Activated CD8-positive, alpha-beta memory T cell treated with anti-CD3 and anti-CD28 coated beads, Interleukin-2, amount 50 U/mL, for 48 hours (primary cell): ENCODE measurements at regions not wholly inside any gene's neighbourhood (a gene's known extent, or its start where the extent isn't known, plus 50 kb on each side); places are given as distances from the start of the nearest gene placed in this dataset.
"Not testable (repeated sequence)": the region's sequence is repeated elsewhere in the genome, so short reads cannot be mapped to it uniquely, and the experiment has no call there.

Experiments
- DNase-seq: peaks from one replicate; pipeline ENCODE4 v3.0.0-alpha.2; 2020

DNA sequence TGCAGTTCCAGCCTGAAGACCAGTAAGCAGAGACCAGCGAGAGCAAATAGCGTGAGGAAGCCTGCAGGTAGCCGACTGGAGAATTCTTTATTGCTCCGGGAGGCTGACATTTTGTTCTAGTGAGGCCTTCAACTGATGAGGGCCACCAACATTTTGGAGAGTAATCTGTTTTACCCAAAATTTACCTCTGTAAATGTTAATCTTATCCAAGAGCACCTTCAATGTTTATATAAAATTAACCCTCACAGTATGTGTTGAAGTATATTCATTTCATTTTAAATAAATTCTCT, 546.4 kb upstream of the SLITRK5 start:
- no peak for DNase-seq

DNA sequence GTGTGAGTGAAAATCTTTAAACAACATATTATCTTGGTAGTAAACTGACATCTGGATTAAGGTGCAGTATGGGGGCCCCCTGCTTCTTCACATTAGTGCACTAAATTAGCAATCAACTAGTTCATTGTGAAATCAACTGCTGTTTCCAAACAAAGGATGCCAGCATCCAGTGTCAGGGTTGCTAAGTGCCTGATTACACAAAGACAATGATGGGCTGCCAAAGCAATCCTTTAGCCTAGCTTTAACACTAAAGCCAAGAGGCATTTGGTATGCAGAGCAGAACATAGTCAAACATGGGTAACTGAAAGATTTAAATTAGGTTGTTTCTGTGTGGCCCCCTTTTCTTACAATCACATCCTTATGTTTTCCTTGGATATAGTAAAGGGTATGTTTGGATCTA, 543.1 kb upstream of the SLITRK5 start:
- no peak for DNase-seq

DNA sequence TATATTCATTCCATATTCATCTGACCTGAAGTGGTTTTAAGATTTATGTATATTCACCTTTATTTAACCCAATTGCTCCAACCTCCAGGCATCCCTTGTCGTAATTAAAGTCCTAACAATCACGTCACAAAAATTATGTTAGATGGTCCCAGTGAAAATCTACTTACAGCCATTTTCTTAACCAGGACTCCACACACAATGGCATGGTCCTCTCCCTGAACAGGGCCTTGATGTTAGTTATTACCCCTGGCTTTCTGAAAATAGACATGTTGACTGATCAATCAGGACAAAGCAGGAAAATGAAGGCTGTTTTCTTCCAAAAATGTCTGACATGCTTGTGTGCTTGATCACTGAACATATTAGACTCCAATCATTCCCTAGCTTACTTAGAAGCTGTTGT, 542.7 kb upstream of the SLITRK5 start:
- no peak for DNase-seq

DNA sequence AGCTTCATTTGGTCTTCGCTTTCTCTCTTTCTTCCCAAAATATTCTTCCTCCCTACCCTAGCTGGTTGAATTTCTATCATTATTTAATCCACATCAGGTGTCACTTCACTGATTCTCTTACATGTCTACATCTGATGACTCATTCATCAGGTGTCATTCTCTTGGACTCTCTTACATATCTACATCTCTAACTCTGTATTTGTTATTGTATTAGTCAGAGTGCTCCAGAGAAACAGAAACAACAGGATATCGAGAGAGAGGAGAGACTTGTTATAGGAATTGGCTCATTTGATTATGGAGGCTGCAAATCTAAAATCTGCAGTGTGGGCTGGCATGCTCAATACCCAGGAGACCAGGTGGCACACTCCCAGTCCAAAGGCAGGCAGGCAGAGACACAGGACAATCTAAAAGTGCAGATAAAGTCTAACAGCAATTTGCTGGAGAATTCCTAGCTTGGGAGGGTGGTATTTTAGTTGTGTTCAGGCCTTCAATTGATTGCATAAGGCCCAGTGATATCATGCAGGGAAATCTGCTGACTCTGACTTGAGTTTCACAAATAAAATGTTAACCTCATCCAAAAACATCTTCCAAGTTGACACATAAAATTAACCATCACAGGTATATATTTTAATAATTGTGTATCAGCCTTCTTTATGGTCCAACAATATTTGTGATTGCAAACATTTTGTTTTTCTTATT, 541.4 kb upstream of the SLITRK5 start:
- DNase-seq, result no peak

DNA sequence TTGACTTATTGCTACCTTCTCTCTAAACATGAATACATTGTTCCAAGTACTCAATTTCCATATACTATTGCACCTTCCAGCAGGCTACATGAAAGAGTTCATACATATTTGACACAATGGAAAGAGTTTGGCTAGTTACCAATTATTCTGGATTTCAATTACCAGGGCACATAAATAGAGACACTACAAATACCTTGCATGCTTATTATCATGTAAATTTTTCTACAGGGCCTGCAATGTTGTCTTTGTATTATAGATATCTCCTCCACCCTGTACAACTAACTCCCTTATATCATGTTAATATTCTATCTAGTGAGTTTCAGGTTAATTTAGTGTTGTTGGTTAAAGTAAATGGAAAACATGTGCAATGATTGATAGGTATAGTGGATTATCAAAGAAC, 540.7 kb upstream of the SLITRK5 start:
- DNase-seq, result no peak

DNA sequence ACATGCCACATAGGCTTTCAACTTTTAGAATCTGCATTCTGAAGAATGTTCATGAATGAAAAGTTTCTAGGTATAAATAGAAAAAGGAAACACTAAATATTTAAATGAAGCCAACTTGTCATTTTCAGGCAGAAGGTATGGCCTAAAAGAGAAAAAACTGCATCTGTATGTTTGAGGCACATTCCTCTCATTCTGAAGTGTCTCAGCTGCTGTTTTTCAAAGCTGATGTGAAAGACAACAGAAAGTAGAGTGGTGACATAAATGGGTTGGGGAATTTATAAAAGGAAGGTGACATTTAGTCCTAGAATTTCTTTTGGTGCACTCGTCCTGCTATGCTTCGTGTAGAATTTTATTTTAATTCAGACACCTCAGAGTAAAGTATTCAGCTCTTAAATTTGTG, 539.6 kb upstream of the SLITRK5 start:
- DNase-seq, result no peak

DNA sequence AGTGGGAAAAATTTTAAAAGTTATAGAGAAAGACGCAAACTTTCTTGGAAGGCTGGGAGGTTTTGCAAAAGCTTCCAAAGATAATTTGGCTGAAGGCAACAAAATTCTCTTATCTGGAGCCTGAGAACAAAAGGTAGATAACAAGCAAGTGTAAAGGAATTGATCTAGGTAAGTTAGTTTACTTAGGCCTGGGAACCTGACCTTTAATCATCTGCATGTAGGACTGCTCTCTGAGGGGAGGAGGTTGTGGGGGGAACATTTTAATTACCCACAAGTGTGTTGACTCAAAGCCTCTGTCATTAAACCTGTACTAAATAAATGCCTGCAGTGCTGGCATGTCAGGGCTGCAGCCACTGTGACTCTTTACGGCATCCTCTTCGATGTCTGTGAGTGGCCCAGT, 532.3 kb upstream of the SLITRK5 start:
- no peak for DNase-seq

DNA sequence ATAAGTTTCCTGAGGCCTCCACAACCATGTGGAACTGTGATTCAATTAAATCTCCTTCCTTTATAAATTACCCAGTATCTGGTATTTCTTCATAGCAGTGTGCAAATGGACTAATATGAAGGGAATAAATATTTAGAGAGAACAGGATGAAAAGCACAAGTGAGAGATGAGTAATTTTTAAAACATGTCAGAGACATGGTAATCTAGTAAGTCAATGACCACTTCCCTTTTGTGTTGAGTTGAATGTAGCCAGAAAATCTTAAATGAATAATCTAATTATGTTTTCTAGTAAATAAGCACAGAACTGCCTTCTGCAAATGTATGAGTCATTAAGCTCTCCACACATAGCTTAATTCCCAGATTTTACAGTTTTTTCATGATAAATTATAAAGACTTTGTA, 524.1 kb upstream of the SLITRK5 start:
- DNase-seq, result no peak

DNA sequence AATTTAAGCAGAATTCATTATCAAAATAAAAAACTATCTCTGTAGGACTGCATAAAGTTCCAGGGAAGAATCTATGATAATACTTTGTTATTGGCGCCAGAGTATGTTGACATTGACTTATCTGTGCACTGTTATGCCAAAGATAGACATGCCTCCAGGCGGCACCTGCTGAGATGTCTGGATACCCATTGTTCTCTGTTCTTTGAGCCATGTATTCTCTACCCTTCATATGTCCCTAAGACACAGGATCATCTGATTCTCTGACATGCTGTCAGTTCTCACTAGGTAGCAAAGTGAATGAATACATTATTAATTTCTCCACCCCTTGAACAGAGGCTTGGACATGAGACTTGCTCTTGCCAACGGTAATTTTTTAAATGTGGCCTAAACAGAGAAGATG, 517.8 kb upstream of the SLITRK5 start:
- DNase-seq, result no peak

DNA sequence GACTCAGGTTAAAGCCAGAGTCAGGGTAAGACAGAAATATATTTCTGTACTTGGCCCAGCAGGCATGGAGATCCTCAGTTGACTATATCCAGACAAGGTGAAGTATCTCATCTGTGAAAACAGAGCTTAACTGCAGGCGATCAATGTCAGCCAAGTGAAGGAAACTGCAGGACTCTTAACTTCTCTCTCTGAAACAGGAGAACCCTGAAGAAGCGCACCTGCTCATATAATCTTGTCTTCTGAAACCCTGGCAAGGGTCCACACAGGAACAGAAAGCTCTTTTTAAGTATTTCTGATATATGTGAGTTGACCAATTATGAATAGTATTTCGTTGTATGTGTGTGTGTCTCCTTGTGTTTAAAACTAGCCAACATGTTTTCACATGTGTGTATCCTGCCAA, 504.8 kb upstream of the SLITRK5 start:
- no peak for DNase-seq

DNA sequence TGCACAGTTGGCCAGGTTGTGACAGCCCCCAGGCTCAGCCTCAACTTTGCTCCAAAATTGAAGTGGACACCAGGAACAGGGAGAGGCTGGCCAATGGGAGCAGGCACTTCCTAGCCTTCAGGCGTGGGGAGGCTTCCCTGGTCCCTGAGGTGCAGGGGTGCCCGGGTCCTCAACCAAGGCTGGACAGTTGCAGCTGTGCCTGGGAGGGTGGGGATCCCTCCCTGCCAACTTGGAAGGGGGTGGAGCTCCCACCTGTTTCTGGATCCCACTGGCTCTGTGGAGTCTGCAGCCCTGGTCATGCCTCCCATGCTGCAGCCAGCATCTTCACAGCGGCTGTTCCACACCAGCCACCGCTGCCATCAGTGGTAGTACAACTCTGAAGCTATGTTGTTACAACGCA, 502.8 kb upstream of the SLITRK5 start:
- no peak for DNase-seq

DNA sequence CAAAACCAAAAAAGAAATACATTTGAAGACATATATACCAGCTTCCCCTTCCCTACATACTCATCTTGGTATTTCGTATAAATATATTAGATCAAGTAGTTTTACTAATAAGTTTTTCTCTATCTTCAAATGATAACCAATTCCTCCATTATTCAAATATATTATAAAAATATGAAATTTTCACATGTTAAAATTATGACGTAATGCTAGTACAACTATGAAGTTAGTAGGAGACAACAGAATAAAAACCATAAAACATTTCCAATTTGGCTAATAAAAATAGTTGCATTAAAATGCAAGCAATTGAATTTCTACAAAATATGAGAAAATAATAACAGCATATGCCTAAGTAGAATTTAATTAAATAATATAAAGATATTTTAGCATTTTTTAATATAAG, 501.8 kb upstream of the SLITRK5 start:
- no peak for DNase-seq

DNA sequence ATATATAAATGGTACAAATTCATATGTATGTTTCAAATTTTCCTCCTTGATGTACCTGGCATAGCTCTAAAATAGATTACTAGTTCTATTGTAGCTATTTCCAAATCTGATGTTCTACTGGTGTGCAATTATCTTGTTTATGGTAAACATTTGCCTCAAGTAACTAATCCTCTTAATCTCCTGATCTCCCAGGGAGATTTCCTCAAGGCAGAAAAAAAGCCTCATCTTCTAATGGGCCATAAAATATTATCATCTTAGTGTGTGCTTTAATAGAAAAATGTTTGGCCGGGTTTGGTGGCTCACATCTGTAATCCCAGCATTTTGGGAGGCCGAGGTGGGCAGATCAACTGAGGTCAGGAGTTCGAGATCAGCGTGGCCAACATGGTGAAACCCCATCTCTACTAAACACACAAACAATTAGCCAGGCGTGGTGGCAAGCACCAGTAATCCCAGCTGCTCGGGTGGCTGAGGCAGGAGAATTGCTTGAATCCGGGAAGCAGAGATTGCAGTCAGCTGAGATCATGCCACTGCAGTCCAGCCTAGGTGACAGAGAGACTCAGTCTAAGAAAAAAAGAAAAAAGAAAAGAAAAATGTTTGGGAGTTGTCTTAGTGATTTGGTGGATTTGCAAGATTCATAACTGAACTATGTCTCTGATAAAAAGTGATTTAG, 498.9 kb upstream of the SLITRK5 start:
- no peak for DNase-seq

DNA sequence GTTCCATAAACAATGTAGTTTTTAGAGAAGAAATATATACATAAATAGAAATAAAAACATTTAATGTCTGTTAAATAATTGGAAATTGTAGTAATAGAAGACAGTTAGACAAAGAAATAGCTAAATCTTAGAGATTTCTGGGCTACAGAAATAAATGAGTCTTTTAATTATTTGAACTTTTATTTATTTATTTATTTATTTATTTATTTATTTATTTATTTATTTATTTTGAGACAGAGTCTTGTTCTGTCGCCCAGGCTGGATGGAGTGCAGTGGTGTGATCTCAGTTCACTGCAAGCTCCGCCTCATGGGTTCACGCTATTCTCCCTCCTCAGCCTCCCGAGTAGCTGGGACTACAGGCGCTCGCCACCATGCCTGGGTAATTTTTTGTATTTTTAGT, 486.0 kb upstream of the SLITRK5 start:
- not testable (repeated sequence) for DNase-seq

DNA sequence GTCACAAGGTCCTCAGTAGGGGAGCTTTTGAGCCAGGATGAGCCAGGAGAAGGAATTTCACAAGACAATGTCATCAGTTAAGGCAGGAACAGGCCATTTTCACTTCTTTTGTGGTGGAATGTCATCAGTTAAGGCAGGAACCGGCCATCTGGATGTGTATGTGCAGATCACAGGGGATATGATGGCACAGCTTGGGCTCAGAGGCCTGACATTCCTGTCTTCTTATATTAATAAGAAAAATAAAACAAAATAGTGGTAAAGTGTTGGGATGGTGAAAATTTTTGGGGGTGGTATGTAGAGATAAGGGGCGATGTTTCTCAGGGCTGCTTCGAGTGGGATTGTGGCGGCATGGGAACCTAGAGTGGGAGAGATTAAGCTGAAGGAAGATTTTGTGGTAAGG, 484.5 kb upstream of the SLITRK5 start:
- DNase-seq, result not testable (repeated sequence)

DNA sequence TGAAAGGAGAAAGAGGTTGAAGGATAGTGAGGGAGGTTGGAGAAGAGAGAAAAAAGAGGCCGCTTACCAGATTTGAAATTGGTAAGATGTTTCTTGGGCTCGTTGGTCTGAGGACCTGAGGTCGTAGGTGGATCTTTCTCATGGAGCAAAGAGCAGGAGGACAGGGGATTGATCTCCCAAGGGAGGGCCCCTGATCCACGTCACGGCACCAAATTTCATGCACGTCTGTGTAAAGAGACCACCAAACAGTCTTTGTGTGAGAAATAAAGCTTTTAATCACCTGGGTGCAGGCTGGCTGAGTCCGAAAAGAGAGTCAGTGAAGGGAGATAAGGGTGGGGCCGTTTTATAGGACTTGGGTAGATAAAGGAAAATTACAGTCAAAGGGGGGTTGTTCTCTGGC, 479.7 kb upstream of the SLITRK5 start:
- DNase-seq, result not testable (repeated sequence)

DNA sequence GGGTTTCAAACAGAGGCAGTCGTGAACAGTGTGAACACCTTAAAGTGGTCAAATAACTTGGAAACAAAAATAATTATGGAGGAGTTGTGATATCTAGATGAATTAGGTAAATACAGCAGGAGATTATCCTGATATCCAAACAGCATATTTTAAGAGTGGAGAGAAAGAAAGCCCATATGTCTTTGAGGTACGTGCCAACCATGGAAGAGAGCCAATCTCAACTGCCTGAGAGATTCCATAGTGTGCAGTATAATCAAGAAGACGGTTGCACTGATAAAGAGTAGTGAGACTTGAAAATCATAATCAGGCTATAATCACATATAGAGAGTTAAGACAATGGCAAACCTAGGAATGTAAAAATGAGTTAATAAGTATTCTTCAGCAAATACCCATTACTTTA, 472.8 kb upstream of the SLITRK5 start:
- DNase-seq, result no peak

DNA sequence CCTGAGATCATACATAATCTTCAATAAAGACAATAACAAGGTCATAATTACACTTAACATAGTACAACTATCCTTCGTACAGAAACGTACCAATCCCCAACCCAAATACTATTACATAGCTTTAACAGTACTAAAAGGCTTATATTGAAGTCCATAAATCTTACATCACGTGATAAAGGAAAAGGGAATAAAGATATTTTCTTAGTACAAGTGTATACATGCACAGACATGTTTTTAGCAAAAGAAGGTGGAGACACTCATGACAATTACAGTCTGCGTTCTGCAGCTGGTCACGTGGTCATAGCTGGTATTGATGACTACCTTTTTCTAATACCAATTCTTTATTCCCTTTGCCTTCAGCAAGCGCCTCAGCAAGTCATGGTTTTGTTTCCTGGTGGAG, 464.5 kb upstream of the SLITRK5 start:
- DNase-seq, result no peak

DNA sequence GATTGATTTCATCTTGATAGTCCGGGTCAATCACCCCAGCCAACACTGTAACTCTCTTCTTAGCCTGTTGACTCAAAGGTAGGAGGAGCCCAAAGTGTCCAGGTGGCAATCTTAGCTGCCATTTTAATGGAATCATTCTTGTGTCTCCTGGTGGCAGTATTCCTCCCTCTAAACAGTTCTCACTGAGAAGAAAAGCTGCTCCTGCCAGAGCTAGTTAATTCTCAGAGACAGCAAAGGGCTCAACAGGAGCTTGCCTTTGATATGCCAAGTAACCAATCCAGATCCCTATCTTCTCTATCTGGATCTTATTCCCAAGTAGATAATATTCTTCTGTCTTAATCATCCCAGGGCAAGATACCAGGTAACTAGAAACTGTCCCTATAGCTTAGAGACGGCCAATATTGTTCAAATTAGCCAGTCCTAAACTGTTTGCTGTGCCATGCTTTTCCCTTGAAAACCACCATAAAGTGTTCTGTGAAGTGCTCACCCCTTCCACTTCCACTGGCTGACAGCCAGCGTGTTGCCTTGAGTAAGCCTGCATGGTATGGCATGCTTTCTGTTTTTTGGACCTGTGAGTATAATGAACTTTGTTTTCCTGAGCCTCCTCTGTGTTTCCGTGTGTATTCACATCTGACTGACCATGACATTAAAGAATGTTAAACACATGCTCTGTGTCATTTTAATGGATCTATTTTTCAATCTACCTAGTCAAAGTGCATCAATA, 463.7 kb upstream of the SLITRK5 start:
- no peak for DNase-seq

DNA sequence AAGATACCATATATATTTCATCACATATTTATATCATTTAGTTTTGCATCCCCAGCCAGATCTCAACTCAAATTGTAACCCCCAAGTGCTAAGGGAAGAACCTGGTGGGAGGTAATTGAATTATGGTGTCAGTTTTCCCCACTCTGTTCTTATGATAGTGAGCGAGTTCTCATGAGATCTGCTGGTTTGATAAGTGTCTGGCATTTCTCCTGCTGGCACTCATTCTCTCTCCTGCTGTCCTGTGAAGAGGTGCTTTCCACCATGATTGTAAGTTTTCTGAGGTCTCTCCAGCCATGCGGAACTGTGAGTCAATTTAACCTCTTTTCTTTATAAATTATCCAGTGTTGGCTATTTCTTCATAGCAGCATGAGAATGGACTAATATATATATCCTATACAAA, 462.5 kb upstream of the SLITRK5 start:
- no peak for DNase-seq

DNA sequence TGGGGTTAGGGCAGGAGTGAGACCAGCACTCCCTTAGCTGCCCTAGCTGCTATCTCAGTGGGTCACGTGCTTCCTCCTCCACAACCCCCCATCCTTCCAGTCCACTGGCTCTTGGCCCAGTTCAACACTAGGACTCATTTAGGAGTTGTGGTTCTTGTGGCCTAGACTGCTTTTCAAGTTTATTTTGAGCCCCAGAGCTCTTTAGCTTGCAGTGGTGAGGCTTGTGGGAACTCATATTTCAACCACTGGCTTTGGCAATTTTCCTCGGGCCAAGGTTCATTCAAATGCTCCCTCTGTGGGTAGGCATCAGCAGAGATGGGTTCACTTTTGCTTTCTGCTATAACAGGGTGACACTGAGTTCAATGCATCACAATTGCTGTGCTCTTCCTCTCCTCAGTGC, 436.2 kb upstream of the SLITRK5 start:
- DNase-seq, result no peak

DNA sequence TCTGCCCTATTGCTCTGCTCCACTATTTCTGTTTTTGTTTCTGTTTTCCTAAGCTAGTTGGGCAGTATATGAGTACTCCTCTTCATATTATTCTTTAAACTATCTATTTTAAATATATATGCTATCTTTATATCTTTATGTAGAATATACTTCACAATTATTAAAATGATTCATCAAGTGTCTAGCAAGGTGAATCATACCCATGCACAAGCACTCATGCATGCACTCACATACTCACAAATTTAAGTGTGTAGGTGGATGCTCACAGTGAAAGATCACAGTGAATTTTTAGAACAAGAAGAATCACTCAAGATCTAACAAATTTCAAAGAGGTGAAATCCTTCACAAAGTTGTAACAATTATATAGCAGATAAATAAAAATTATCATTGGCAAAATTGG, 435.6 kb upstream of the SLITRK5 start:
- no peak for DNase-seq

DNA sequence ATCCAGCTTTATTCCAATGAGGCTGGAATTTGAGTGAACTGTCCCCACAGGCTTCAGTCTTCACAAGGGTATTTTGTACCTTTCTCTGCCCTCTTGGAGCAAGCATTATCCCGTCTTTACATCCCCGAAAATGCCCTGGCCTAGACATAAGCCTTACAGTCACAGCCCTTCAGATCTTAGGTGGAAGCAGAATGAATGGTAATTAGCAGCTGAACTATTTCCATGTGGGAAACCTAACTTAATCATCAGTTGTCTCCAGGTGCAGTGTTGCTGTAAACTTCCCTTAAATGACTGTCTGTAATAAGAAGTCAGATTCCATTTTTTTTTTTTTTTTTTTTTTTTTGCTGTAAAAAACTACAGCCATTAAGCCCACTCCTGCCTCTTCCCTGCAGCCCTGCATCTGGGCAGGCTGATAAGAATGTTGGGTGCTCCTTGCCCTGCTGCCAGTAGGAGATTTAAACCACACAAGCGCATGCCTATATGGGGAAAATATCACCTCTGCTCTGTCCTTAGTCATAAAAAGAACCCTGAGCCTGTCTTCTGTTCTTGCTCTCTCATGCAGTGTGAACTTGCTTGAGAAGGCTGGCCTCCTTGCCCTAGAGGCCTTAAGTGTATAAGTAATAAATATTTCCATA, 426.8 kb upstream of the SLITRK5 start:
- no peak for DNase-seq

DNA sequence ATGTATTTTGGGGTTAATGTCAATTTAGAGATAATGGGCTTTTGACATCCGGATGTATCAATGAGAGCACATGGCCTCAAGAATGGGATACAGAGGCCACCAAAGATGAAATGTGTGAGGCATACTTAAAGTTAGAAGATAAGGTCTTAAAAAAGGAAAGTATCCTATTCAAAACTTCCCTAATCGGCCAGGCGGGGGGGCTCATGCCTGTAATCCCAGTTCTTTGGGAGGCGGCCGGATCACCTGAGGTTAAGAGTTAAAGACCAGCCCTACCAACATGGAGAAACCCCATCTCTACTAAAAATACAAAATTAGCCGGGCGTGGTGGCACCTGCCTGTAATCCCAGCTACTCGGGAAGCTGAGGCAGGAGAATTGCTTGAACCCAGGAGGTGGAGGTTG, 421.3 kb upstream of the SLITRK5 start:
- not testable (repeated sequence) for DNase-seq
